ENCODE measurements at regions not wholly inside any gene's neighbourhood (a gene's known extent, or its start where the extent isn't known, plus 50 kb on each side); places are given as distances from the start of the nearest gene placed in this dataset.

DNA sequence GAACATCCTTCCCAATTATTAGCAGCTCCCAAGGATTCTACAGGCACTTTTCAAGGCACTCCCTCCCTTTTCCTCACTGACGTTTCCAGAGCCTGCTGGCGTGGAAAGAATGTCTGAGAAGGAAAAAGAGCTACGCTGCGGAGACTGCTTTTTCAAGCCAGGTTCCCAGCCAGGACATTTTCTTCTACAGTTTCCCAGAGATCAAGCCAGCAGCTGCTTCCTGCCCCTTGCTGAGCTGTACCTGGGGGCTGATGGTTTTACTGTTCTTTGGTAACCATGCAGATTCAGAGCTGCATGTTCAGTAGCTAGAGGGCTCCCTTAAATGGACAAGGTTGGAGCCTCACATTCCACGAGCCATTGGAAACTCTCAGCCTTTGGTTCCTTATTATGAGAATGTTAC, 133.4 kb downstream of the EVX1 start:
- DNase-seq (ENCODE audit: low read depth) = no peak
- TF ChIP-seq, protein P1, sequence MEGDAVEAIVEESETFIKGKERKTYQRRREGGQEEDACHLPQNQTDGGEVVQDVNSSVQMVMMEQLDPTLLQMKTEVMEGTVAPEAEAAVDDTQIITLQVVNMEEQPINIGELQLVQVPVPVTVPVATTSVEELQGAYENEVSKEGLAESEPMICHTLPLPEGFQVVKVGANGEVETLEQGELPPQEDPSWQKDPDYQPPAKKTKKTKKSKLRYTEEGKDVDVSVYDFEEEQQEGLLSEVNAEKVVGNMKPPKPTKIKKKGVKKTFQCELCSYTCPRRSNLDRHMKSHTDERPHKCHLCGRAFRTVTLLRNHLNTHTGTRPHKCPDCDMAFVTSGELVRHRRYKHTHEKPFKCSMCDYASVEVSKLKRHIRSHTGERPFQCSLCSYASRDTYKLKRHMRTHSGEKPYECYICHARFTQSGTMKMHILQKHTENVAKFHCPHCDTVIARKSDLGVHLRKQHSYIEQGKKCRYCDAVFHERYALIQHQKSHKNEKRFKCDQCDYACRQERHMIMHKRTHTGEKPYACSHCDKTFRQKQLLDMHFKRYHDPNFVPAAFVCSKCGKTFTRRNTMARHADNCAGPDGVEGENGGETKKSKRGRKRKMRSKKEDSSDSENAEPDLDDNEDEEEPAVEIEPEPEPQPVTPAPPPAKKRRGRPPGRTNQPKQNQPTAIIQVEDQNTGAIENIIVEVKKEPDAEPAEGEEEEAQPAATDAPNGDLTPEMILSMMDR (IDR thresholded peaks at IDR 0.05; ENCODE audit: insufficient read depth, low read length, poor library complexity, severe bottlenecking) = no peak
- Histone ChIP-seq H3K27me3 (ENCODE audit: control insufficient read depth, insufficient read depth, low read length) (peaks cover 10% of the 10 kb centered on the region), H3K36me3 (ENCODE audit: control insufficient read depth, insufficient read depth, low read length) (no peaks in the 10 kb centered on the region), H3K4me3 (ENCODE audit: low read depth, low read length) (no peak overlapping the region)

DNA sequence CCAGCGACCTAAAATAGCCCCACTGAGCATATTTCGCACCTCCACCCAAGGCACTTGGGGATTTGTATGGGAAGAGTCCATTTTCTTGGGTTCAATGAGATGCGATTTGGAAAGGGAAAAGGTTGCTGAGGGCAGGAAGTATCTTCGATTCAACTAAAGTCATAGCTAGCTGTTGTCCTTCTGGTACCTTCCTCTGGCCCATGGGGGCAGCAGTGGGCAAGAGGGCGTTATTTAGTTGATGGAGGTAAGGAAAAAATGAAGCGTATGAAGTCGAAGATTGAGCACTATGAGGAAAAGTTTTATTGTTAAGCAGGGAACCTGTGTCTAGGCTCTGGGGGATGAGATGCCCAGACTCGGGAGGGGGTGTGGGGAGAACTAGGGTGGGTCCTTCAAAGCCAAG, 135.4 kb downstream of the EVX1 start:
- Histone ChIP-seq H3K36me3 (ENCODE audit: control insufficient read depth, insufficient read depth, low read length) (no peaks in the 10 kb centered on the region), H3K27me3 (ENCODE audit: control insufficient read depth, insufficient read depth, low read length) (peaks cover 10% of the 10 kb centered on the region), H3K4me3 (ENCODE audit: low read depth, low read length) (no peak overlapping the region)
- no peak for DNase-seq (ENCODE audit: low read depth)
- TF ChIP-seq, protein P1 (IDR thresholded peaks at IDR 0.05; ENCODE audit: insufficient read depth, low read length, poor library complexity, severe bottlenecking) = peak; percentile 8

DNA sequence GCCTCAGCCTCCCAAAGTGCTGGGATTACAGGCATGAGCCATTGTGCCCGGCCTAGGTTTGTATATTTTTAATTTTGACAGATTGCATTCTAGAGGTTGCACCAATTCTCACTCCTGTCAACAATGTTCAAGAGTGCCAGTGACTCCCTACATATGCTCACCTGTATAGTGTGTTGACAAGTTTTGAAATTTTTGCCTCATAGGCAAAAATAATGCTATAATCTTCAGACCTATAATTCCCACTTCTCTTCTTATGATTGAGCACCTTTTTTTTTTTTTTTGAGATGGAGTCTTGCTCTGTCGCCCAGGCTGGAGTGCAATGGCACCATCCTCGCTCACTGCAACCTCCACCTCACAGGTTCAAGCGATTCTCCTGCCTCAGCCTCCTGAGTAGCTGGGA, 139.7 kb downstream of the EVX1 start:
- TF ChIP-seq, protein P1 (IDR thresholded peaks at IDR 0.05; ENCODE audit: insufficient read depth, low read length, poor library complexity, severe bottlenecking) = no peak
- Histone ChIP-seq H3K4me3 (ENCODE audit: low read depth, low read length) (no peak overlapping the region), H3K36me3 (ENCODE audit: control insufficient read depth, insufficient read depth, low read length) (no peaks in the 10 kb centered on the region), H3K27me3 (ENCODE audit: control insufficient read depth, insufficient read depth, low read length) (peaks cover 2% of the 10 kb centered on the region)
- no peak for DNase-seq (ENCODE audit: low read depth)

DNA sequence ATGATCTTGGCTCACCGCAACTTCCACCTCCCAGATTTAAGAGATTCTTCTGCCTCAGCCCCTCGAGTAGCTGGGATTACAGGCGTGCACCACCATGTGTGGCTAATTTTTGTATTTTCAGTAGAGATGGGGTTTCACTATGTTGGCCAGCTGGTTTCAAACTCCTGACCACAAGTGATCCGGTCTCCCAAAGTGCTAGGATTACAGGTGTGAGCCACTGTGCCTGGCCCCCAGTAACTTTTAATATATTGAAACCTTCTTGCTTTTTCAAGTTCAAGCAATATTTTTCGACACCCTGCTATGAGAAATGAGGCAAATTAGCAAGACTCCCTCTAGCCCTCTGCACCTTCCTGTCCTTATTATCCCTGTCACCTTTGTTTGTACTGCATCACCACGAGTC, 144.0 kb downstream of the EVX1 start:
- Histone ChIP-seq H3K36me3 (ENCODE audit: control insufficient read depth, insufficient read depth, low read length) (no peaks in the 10 kb centered on the region), H3K4me3 (ENCODE audit: low read depth, low read length) (no peak overlapping the region), H3K27me3 (ENCODE audit: control insufficient read depth, insufficient read depth, low read length) (peaks cover 3% of the 10 kb centered on the region)
- no peak for DNase-seq (ENCODE audit: low read depth)
- TF ChIP-seq, protein P1 (IDR thresholded peaks at IDR 0.05; ENCODE audit: insufficient read depth, low read length, poor library complexity, severe bottlenecking) = no peak

DNA sequence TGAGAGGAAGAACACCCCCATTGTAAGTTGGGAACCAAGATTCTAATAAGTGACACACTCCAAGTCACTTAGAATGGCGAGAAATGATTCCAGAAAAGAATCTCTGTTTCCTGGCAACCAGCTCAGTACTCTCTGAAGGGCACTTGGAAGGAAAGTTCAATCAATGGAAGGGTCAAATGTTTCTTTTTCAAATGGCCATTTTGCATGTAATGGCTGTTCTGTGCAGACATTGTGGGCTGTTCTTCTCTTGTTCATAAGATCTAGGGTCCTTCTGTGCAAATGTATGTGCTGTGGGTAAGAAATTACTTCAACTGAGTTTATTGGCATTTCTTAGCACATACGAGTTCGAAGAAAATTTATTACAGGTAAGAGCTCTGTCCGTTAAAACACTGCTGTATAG, 145.3 kb downstream of the EVX1 start:
- TF ChIP-seq, protein P1 (IDR thresholded peaks at IDR 0.05; ENCODE audit: insufficient read depth, low read length, poor library complexity, severe bottlenecking) = no peak
- H3K36me3 ChIP-seq (ENCODE audit: control insufficient read depth, insufficient read depth, low read length) = no peaks in the 10 kb centered on the region
- no peak overlapping the region for H3K4me3 ChIP-seq (ENCODE audit: low read depth, low read length)
- DNase-seq (ENCODE audit: low read depth) = no peak
- peaks cover 3% of the 10 kb centered on the region for H3K27me3 ChIP-seq (ENCODE audit: control insufficient read depth, insufficient read depth, low read length)

DNA sequence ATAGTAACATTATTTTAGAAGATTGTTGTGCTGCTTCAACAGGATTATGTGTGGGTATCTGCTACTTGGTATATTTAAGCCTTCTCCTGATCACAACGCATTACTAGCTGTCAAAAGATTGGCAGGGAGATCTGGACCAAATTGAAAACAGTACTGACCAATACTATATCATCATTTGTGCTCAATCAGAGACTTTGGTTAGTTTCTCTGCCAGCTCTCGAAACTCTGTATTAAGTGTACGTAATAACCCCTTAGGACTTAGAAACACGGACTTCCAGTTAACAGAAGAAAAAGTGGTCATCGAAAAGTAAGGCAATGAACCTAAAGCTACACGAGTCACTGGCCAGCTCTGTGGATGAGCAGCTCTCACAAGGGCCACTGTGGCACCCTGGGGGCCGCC, 146.0 kb downstream of the EVX1 start:
- no peak for DNase-seq (ENCODE audit: low read depth)
- Histone ChIP-seq H3K27me3 (ENCODE audit: control insufficient read depth, insufficient read depth, low read length) (peaks cover 5% of the 10 kb centered on the region), H3K4me3 (ENCODE audit: low read depth, low read length) (no peak overlapping the region), H3K36me3 (ENCODE audit: control insufficient read depth, insufficient read depth, low read length) (no peaks in the 10 kb centered on the region)
- TF ChIP-seq, protein P1 (IDR thresholded peaks at IDR 0.05; ENCODE audit: insufficient read depth, low read length, poor library complexity, severe bottlenecking) = no peak
